HG03442 (cell line): ENCODE measurements at regions not wholly inside any gene's neighbourhood (a gene's known extent, or its start where the extent isn't known, plus 50 kb on each side); places are given as distances from the start of the nearest gene placed in this dataset.

Experiments used
- ATAC-seq: cut with Tn5 transposase; IDR thresholded peaks from one replicate; pipeline ENCODE4 v1.9.1; 2021; ENCODE audit warnings: mild to moderate bottlenecking, moderate library complexity; ENCODE audit not compliant: unreplicated experiment

GRCh38 chr10:113285305-113285704 is 267.5 kb upstream of the HABP2 start:
- ATAC-seq = no peak

DNA sequence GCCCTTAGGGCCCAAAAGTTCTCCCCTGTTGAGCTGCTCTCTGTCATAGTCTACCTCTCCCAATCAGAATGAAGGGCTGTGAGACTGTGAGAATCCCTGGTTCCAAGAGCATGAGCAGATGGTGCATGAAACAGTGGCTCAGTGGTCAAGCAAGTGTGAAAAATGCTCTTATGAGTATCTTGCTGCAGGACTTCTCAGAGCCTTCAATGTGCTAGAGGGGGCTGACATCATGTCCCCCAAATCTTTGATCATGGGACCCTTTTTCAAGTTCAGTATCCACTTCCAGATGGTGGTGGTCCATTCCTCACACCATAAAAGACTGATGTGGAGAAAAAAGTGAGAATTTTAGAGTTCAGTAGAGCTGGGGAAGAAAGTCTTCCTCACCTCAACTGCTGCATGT is 265.3 kb upstream of the HABP2 start:
- ATAC-seq = no peak

DNA sequence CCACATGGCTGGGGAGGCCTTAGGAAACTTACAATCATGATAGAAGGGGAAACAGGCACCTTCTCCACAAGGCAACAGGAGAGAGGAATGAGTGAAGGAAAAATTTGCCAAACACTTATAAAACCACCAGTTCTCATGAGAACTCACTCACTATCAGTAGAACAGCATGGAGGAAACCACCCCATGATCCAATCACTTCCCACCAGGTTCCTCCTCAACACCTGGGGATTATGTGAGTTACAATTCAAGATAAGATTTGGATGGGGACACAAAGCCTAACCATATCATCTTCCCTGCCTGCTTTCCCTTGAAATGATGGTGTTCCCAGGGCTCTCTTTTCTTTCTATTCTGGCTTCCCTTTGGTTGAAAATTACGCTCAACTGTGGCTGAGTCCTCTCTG is 262.7 kb upstream of the HABP2 start:
- no peak for ATAC-seq

GRCh38 chr10:113291413-113291812 is 261.4 kb upstream of the HABP2 start:
- no peak for ATAC-seq

DNA sequence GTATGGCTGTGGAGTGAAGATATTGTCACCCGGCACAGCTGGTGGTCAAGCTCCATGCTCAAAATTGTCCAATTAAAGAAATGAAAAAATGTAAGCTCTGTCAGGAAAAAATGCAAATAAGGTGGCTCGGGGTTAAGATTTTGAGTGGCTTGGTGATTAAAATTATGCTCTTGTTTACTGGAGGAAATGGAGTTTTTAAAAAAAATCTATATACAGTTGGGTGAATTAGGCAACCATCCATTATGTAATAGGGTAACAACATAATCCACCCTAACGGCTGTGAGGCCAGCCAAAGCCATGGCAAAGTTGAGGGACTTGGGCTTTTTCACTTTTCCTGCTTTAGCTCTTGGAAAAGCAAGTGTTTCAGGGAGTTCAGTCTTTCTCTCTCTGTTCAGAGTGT is 260.8 kb upstream of the HABP2 start:
- no peak for ATAC-seq

GRCh38 chr10:113292743-113293142 is 260.1 kb upstream of the HABP2 start:
- ATAC-seq = no peak

DNA sequence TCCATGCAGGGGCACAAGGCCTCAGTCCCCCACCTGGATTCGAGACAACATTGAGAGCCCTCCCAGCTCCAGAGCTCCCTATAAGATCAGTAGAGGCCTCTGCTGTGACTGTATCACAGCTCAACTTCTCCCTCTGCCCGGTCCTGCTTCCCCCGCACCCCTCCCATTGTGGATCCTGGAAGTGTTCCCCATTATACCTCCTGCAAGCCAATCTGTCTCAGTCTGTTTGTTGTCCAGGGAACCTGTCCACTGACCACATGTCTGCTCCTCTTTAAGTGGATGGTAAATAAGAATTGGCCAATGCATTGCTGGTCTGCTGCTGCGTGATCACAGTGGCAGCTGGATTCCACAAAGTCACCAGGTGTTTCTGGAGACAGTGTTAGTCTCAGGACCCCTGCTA is 259.7 kb upstream of the HABP2 start:
- ATAC-seq = no peak

DNA sequence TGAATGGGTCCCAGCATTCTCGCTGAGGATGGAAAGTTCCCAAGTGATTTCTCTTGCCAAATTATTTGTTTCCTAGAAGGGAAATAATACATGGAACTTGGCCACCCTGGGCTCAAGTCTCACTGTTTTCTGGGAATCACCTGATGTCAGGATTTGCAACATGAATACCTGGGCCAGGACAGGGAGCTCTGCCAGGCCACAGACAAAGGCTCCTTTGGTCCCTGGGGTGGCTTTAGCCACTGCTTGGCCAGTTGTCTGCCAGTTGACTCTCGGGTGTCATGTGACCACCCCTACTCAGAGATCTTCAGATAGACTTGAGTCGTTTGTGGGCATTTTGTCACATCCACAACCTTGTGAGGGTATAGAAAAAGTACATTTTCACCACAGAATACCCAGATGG is 258.0 kb upstream of the HABP2 start:
- ATAC-seq = no peak

DNA sequence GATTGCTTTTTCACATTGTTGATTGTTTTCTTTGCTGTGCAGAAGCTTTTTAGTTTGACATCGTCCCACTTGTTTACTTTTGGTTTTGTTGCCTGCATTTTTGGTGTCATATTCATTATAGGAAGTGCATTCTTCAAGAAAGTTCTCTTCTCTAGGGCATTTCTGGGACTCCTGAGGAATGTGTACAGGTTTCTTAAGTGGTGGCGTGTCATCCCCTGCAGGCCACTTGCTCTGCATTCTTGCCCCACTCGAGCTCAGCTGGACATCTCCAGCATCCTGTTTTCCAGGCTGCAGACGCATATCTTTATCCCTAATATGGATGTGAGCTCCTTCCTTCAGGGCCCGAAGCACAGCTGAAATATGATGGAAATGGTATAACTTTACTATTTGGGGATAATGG is 255.6 kb upstream of the HABP2 start:
- ATAC-seq = no peak

DNA sequence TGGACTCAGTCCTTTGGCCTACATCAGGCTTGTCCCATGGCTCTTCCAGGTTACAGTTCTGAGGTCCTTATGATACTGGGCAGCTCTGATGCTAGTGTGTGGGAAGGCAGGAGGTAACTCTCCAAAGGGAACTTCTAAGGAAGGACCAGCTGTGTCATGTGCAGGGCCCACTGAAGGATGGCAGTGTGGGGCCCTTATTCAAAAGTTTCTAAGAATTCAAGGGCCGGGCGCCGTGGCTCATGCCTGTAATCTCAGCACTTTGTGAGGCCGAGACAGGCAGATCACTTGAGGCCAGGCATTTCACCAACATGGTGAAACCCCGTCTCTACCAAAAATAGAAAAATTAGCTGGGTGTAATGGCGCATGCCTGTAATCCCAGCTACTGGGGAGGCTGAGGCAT is 254.2 kb upstream of the HABP2 start:
- no peak for ATAC-seq

GRCh38 chr10:113300201-113300600 is 252.7 kb upstream of the HABP2 start:
- ATAC-seq = no peak

GRCh38 chr10:113300617-113301016 is 252.2 kb upstream of the HABP2 start:
- peak; percentile 55 for ATAC-seq

DNA sequence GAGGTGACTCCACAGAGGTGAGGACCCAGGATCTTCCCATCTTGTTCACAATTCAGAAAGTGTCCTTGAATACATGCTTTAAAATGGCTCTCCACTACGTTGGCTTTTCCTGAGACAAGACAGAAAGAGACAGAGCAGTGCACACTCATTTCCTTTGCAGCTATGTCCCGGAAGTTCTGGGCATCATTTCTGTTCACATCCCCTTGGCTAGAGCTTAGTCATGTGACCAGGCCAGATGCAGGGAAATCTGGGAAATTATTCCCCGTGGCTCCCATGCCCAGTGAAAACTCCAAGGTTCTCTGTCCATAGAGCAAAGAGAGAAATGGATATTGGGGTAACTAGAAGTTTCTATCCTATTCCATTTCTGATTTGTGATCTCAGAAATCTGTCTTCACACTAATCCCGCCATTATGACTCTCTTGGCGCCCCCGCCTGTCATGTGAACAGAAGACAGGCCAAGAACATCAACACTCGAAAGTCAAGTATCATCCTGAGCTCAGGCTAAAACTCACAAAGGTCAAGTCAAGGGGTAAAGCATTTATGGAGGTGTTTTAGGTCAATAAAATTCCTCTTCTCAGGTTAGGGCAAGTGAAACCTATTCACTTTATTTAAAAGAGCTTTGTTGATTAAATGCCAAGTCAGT is 251.4 kb upstream of the HABP2 start:
- no peak for ATAC-seq

GRCh38 chr10:113302062-113302461 is 250.8 kb upstream of the HABP2 start:
- no peak for ATAC-seq

DNA sequence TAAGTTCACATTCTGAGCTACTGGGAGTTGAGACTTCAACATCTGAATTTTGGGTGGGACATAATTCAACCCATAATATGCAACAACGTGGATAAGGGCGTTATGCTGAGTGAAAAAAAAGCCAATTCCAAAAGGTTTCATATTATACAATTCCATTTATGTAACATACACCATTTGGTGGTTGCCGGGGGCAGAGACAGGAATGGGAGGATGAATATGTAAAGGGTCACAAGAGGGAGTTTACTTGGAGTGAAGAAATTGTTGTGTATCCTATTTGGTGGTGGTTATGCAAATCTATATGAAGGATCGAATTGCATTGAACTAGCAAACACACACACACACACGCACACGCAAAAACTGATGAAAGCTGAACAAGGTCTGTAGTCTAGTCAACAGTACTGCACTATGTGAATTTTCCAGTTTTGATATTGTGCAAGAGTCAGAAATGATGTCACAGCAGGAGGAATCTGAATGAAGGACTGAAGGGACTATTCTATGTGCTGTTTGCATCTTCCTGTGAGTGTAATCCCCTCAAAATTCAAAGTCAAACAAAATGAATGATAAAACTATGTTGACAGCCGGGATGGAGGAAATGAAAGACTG is 249.2 kb upstream of the HABP2 start:
- ATAC-seq = no peak

DNA sequence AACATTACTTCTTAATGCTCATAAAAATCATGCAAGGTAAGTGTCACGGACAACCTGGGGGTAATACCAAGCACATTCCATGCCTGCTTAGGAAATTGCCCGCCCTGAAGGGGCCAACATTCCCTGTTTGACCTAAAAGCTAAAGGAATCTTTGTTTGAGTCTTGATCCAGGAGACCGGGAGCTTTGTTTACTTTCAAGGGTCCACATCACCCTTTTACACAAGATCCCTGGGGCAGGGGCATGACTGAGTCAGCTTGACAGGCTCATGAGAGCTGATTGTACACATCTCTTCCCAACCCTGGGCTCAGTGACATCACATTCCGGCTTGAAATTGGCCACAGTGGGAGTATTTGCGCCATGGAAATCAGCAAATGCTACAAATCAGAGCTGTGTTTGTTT is 248.1 kb upstream of the HABP2 start:
- ATAC-seq = no peak

- ATAC-seq = no peak
Observed at GRCh38 chr10:113305871-113306270, 247.0 kb upstream of the HABP2 start.

GRCh38 chr10:113309791-113310190 is 243.1 kb upstream of the HABP2 start:
- ATAC-seq = no peak

DNA sequence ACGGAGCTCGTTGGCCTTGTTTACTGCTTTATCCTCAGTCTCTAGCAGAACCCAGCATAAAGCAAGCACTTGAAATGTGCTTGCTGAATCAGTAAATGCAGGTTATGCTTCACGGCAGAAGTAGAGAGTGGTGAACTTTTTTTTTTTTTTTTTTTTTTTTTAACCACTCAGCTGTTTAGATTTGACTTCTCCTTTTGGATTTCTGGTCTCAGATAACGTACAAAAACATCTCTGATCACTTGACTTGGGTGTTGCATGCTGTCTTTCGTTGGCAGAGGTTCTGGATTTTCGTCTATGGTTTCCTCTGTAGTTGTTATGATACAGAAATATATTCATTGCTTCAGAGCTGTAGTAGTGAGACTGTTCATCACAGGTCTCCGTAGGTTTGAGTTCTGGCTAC is 242.5 kb upstream of the HABP2 start:
- no peak for ATAC-seq

DNA sequence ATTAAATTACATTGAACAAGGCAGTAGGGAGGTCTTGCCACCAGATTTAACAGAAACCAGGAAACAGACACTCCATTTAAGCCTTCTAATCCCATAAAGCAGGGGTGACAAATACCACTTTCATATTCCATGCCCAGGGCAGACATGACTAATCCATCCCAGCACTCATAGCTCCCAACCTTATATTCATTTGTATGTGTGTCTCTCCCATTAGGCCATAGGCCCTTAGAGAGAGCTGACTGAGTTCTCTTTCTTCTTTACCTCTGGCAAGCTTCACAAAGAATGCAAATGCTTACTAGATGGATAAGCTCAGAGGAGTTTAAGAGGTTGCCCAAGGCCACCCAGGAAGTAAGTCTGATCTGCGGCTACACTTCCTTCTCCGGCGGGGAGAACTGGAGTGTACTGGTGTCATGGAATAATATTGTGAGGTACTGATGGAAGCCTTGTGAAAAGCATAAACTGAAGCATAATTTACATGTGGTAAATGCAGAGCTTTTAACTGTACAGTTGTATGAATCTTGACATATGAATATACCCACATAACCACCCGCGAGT is 239.7 kb upstream of the HABP2 start:
- no peak for ATAC-seq

GRCh38 chr10:113313722-113314121 is 239.1 kb upstream of the HABP2 start:
- no peak for ATAC-seq

DNA sequence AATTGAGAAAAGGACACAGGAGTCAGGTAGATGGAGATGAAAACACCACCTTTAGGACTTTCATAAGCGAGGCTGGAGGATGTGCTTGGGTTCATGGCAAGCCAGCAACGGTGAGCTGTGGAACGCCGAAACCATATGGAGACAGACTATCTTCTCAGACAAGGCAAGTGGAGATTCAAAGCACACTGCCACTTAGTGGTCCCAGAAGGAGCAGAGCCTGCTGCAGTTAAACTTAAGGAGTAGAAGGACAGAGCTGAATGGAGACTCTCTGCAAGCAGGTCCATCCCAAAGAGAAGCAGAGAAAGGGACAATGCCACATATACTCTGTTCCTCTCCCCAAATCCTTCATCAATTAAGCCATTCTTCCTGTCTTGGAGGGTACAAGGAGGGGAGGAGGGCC is 236.3 kb upstream of the HABP2 start:
- ATAC-seq = no peak

DNA sequence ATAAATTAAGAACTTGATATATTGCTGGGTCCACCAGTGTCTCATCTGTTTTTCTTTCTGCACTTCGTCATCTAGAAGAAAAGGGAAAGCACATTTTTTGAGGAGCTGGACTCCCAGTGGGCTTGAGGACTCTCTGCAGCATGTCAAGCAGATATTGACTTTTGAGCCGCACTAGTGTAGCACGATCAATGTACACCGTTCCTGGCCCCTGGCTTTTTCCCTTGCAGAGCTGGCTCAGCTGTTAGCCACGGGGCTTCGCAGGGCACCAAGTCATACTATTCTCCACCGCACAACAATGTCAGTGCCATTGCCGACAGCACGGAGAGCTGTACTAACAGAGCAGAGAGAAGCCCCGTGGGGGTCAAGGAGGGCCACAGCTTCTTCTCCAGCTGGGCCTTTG is 235.4 kb upstream of the HABP2 start:
- no peak for ATAC-seq
